HG02981 (cell line): ENCODE measurements at regions not wholly inside any gene's neighbourhood (a gene's known extent, or its start where the extent isn't known, plus 50 kb on each side); places are given as distances from the start of the nearest gene placed in this dataset.
"Not testable (repeated sequence)": the region's sequence is repeated elsewhere in the genome, so short reads cannot be mapped to it uniquely, and the experiment has no call there.

ENCODE experiments used
- ATAC-seq: cut with Tn5 transposase; IDR thresholded peaks from one replicate; pipeline ENCODE4 v1.9.1; 2021; ENCODE audit warnings: mild to moderate bottlenecking, moderate library complexity; ENCODE audit not compliant: unreplicated experiment

DNA sequence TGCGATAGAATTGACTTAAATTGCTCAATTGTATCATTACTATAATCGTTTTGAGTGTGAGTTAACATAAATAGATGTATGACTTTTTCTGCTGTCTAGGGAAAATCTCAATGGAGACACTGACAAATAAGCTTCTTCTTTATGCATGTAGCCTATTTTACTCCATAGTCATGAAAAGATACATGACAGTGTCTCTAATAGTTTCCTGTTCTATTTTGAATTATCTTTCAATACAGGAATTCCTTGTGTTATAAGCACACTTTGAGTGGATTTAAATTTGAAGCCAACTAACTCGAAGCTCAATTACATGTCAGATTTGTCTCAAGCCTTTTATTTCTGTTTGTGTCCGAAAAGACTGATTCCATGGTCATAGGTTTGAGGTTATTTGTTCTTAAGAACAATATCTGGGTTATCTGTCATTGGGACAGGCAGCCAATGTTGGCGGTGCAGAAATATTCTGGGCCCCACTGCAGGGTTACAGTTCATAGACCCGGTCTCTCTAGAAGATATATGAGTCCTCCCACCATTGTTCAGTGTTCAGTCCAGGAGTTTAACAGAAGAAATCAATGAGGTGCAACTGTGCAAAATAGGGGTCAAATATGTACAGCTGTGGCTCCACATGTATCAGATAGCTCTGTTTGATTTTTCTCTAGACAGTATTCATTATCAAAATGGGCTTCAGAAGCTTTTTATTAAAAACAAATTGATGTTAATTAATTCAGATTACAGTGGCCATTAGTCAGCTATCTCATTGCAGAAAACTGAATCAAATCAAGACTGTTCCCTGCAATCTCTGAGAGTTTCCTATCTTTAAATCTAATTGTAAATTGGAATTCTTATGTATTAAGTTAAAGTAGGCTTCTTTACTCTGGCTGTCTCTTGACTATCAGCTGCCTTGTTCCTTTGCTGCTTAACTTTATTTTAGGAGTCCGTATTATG lies 1238.8 kb downstream of the NXPH1 start:
- no peak for ATAC-seq

DNA sequence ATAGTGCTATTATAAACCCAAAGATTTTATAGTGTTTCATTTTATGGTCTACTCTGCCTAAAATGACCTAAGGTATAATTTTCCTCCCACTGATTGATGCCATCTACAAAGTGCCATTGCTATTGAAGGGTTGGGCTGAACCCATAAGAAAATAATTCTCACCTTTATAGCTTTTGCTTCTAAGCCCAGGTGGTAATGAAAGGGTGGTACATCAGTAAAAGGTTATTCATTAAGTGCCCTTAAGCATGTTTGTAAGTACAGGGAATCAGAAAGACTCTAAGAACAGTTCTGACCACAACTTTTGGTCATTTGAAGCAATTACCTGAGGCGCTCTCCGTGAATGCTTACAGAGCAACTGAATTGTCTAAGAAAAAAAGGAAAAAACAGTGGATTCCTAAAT lies 1247.3 kb downstream of the NXPH1 start:
- ATAC-seq = no peak

DNA sequence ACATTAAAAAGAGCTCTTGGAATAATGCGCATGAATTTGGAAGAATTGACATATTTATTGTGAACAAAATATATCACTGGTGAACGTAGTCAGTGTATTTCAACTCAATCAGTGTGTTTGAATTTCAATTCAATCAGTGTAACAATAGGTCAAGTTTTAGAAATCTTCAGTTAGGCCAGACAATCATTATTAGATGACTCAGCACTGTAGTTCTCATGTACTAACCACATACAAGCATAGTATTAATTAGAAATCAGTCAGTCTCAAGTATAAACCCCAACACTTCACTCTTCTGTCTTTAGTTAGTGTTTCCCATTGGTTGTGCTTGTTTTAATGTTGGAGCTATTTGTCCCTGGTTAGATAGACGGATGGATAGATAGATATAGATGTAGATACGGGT lies 1247.9 kb downstream of the NXPH1 start:
- no peak for ATAC-seq

DNA sequence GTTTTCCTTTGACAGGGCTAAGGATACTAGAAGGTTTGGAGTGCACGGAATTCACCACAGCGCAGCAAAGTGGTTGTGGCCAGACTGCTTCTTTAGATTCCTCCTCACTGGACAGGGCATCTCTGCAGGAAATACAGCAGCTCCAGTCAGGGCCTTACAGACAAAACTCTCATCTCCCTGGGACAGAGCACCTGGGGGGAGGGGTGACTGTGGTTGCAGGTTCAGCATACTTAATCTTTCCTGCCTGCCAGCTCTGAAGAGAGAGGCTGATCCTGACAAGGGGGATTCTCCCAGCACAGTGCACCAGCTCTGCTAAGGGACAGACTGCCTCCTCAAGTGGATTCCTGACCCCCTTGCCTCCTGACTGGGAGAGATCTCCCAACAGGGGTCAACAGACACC lies 1257.9 kb downstream of the NXPH1 start:
- ATAC-seq = no peak

DNA sequence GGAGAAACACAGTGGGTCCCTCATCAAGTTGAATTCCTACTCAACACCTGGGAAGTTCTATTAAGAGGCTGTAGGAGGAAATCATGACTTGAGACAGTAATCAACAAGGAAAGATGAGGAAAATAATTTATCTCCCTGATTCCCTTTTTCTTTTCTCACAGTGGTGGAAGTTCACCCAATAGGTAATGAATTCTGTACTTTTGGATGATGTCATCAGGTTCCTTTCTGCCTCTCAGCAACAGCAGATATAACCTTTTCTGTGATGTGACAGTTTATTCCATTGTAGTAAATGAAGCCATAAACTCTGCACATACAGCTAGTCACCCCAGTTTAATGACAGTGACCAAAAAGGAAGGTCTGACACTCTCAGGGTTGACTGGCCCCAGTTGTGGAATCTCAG lies 1265.0 kb downstream of the NXPH1 start:
- no peak for ATAC-seq

DNA sequence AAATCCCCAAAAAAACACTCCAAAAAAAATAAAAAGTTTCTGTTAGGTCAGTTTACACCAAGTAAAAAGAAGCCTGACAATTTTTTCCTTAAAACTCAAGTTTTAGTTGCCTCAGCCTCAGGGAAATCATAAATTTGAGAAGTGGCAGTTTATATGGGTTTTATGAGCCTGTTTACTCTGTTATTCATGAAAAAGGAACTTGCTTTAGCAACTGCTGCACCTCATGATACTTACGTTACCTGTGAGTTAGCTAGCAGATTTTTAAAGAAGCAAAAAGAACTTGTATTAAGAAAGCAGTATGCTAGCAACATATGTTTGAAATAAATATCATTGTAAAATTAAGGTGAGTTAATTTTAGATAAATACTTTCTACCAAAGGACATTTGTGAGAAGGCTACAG lies 1264.5 kb upstream of the PHF14 start:
- ATAC-seq = no peak

DNA sequence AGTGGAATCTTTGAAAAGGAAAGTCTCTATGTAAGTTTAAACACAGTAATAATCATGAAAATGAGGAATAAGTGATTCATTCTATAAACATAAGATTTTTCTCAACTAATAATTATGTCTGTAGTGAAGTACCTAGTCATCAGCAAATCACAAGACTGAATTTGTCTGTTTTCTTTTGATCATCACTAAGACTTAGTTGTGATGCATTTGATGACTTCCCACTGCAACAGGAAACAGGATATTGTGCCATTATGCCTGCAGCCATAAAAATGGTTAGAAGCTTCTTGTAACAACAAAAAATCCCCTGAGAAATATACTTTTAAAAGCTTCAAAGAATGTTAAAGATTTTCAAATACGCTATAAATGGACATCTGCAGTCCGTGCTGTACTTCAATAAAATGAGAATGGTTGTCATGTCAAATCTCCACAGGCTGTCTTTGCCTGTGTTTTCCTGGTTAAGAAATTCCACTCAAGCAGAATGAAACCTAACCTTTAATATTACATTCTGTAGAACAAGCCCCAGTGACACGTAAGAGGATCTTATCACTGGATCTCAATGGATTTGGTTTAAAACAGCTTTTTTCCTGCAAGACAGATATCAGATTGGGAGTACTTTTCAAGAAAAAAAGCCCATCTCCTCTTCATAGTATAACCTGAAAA lies 1262.3 kb upstream of the PHF14 start:
- ATAC-seq = no peak

DNA sequence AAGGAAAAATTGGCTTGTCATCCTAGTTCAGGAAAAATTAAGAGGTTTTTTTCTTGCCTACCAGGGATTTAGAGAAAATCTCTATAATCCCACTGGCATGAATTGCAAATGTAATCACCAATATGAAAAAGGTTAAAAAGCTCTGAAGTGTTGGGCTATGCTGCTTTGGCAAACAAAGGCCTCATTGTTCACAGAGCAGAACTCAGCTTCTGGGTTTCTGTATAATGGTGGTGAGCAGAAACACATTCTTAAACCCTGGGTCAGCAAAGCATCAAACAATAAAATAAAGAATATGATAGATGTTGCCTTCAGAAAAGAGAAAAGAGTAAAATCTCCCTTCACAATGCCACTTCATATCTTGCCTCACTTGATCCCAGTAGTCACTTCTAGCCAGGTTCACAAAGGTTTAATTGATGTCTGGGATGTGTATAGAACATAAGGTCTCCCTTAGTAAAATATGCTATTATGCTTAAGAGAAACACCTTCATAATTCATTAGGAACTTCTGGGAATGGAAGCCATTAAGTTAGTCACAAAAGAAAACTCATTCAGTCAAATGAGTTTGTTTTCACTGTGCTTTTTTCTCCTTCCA lies 1255.5 kb upstream of the PHF14 start:
- ATAC-seq = no peak

DNA sequence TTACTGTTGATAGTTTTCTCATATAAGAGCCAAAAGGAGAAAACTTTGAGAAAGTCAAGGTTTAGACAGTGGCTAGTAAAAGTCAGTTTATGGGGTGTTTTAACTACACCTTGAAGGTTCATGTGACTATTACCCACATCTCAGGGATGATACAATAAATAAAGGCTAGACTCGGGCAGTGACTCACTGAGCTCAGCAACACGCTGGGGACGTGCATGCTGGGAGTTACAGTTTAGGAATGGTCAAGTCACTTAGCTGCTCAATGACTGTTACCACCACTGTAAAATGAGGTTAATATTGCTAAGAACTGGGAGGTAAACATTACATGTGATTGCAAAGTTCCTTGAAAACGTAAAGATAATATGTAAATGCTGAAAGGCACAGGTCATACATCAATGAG lies 1254.4 kb upstream of the PHF14 start:
- ATAC-seq = no peak

DNA sequence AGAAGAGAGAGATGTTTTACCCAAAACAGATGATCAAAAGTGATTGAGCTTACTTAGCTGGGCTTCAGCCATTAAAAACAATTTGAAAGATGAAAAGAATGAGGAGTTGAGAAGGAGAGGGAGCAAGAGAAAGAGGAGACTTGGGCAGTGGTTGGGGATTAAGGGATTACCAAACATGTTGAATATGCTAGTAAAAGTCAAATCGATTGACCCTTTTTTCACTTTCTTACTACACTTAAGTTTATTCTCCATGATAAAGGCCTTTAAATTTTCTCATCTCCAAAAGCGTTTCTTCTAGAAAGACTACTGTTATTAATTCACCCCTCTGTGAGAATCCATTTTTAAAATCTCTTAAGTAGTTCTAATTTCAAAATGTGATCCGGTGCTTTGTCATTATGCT lies 1254.0 kb upstream of the PHF14 start:
- no peak for ATAC-seq

DNA sequence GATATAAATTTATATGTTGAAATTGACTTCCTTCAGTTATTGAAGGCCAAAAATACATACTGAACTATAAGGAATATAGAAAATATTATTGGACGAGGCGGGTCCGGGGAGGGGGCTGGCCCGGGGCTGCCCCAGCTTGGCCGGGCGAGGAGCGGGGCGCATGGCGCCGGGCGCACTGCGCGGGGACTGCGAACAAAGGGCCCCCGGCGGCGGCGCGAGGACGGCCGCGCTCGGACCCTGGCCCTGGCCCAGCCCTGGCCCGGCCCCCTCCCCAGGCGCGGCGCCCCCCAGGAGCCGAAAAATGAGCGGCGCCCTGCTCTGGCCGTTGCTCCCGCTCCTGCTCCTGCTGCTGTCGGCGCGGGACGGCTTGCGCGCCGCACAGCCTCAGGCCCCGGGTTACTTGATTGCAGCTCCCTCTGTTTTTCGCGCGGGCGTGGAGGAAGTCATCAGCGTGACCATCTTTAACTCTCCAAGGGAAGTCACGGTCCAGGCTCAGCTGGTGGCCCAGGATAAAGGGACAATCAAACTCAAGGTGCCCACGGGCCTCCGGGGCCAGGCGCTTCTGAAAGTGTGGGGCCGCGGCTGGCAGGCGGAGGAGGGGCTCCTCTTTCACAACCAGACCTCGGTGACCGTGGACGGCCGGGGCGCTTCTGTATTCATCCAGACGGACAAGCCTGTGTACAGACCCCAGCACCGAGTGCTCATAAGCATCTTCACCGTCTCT lies 1247.6 kb upstream of the PHF14 start:
- not testable (repeated sequence) for ATAC-seq

DNA sequence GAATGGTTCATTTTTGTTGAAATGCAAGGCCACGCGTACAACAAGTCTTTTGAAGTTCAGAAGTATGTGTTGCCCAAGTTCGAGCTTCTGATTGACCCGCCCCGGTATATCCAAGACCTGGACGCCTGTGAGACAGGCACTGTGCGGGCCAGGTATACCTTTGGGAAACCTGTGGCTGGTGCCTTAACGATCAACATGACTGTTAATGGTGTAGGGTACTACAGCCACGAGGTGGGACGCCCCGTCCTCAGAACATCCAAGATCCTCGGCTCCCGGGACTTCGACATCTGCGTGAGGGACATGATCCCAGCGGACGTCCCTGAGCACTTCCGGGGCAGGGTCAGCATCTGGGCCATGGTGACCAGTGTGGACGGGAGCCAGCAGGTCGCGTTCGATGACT lies 1246.9 kb upstream of the PHF14 start:
- not testable (repeated sequence) for ATAC-seq

DNA sequence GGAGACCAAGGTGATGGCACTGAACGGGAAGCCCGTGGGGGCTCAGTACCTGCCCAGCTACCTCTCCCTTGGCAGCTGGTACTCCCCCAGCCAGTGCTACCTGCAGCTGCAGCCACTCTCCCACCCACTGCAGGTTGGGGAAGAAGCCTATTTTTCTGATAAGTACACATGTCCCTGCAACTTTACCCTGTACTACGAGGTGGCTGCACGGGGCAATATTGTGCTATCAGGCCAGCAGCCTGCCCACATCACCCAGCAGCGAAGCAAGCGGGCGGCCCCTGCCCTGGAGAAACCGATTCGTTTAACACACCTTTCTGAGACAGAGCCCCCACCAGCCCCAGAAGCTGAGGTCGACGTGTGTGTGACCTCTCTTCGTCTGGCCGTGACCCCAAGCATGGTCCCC lies 1246.2 kb upstream of the PHF14 start:
- not testable (repeated sequence) for ATAC-seq

DNA sequence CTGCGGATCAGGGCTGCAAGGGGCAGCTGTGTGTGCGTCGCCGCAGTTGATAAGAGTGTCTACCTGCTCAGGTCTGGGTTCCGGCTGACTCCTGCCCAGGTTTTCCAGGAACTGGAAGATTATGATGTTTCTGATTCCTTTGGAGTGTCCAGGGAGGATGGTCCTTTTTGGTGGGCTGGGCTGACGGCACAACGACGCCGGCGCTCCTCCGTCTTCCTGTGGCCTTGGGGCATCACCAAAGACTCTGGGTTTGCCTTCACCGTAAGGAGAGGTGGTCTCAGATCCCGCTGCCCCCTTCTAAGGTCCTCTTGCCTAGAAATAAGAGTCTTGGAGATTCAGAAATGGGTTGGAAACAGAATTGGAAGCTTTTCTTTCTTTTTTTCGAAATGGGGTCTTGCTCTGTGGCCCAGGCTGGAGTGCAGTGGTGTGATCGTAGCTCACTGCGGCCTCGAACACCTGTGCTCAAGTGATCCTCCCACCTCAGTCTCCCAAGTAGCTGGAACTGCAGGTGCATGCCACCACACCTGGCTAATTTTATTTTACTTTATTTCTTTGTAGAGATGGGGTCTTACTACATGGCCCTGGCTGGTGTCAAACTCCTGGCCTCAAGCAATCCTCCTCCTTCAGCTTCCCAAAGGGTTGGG lies 1245.5 kb upstream of the PHF14 start:
- not testable (repeated sequence) for ATAC-seq

DNA sequence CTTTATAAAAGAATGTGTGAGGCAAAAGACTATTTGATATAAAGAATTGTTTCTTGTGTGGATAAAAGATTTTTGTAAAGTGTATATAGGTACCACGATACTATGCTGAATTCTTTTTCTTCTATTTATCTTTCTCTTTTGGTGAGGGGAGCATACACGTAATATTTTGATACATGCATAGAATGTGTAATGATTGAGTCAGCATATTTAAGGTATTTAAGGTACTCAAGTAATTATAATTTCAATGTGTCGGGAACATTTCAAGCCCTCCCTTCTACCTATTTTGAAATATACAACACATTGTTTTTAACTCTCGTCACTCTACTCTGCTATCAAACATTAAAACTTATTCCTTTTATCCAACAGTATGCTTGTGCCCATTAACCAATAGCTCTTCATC lies 1221.6 kb upstream of the PHF14 start:
- no peak for ATAC-seq

DNA sequence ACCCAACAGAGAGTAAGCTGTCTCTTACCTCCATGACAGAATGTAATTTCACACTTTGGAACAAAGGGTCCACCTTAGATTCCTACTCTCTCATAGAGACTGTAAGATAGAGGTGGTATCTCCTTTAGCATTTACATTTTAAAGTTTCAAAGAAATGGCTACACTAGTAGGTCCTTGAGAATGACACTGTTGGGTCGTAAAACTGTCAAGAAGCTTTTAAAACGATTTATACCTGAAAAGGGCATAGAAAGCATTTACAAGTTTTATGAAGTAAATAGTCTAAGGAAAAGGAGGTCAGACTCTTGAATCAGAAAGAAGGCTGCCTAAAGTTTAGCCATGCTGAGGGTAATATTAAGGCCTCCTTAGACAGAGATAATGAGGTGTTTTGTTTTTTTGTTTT lies 1212.4 kb upstream of the PHF14 start:
- no peak for ATAC-seq

DNA sequence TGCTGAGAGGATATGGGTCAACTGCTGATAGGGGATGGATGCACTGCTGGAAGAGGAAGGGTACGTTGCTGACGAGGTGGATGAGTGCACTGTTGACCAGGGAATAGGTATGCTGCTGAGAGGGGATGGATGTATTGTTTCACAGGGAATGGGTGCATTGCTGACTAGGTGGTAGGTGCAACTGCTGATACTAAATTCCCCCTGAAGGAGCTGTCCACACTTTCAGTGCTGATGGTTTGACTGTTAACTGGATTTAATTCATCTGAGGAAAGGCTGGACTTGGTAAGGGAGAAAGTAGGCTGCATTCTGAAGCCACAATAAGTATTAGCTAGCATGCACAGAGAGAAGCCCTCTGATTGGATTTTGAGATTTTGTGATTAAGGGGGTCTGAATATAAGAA lies 1196.8 kb upstream of the PHF14 start:
- no peak for ATAC-seq

DNA sequence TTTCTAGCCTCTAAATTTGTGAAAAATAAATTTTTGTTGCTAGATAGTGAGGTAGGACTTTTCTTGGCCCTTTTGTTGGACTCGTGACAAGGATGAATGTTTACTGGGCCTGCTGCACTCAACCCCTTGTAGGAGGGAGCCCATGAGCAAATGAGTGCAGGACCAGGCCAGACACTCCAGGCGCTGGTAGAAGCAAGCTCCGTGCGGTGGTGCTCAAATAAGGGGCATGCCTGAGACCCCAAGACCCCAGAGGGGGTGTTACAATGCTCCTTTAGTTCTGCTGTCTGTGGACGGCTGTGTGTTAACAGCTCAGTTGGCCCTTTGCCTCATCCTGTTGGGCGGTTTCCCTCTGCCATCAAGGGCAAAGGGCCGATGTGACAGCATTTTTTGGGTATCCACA lies 1195.3 kb upstream of the PHF14 start:
- no peak for ATAC-seq

DNA sequence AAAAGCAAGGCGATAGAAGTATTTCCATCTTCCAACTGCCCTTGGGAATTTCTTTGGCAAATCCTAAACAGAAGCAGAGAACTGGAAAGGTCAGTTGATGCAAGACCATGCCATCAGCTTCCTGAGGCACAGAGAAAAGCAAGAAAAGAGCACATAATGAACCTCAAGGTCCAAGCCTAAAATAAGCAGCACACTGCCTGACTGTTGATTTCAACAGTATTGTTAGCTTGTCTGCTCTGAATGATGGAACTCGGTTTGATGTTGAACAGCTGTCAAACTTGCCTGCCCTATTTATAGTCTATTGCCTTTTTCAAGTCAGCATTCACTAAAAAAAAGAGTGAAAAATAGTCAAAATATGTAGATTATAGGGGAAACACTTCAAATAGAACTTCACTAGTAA lies 1192.0 kb upstream of the PHF14 start:
- ATAC-seq = no peak

DNA sequence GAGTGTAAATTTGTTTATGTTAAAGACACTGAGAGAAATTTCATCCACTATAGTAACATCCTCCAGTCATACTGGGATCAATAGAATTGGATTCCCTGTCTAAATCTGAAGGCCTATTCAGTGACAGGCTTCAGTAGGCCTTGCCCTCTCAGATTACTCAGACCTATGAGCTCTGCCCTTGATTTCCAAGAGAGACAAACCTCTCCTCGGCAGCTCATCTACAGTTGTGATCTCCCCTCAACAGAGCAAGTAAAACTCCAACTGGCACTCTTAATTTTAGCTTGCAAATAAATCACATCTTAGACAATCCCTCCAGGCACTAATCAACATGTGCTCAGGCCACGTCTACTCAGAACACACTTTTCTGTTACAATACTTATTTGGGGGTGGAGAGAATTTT lies 1191.4 kb upstream of the PHF14 start:
- ATAC-seq = no peak

DNA sequence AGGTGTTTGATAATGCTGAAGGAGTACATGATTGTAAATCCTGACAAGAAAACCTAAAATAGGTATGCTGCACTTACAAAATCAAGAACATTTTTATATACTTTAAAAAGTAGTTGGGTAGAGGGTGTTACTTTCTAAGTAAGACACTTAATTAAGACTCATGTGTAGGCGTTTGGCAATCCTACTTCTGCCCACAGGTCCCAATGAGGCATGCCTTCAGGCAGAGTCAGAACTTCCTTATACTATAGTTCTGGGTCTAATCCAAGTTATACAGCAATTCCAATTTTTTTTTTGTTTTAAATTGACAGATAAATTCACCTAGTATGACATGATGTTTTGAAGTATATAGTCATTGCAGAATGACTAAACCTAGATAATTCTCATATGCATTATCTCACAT lies 1188.5 kb upstream of the PHF14 start:
- ATAC-seq = no peak
